PC-9 (cell line): ENCODE measurements at regions not wholly inside any gene's neighbourhood (a gene's known extent, or its start where the extent isn't known, plus 50 kb on each side); places are given as distances from the start of the nearest gene placed in this dataset.

ENCODE experiments used
- BruUV-seq: library from RNA; stranded (reverse); fragments of 400-500 nt; replicated peaks from 2 replicates; lab custom pipeline; 2021; lab: Mats Ljungman, UMichigan
- CTCF ChIA-PET: fragments of 300-600 bp; sonication (Branson Sonifier 250); formaldehyde crosslinking; loops from one replicate; lab custom pipeline; 2022; ENCODE audit warnings: antibody characterized with exemption; lab: Charles Lee
- POLR2A ChIA-PET: fragments of 300-600 bp; sonication (Branson Sonifier 250); formaldehyde crosslinking; loops from one replicate; lab custom pipeline; 2022; ENCODE audit warnings: antibody characterized with exemption; ENCODE audit not compliant: unreplicated experiment; lab: Charles Lee
- DNase-seq, 2 experiments: peaks; one replicate each; pipeline versions ENCODE4 v3.0.0 to v3.0.0-alpha.2; 2015 to 2022; ENCODE audit warnings: mixed read lengths in 1 of 2
- H2AFZ ChIP-seq: fragments of 200-600 bp; sonication (generic); 2 replicates; pipeline ENCODE4 v1.8.1; 2017; ENCODE audit warnings: antibody characterized with exemption
- H3F3A ChIP-seq: fragments of 200-600 bp; sonication (generic); 2 replicates; pipeline ENCODE4 v1.8.1; 2017; ENCODE audit warnings: antibody characterized with exemption, mild to moderate bottlenecking, low read depth; ENCODE audit not compliant: insufficient read depth
- H3K27ac ChIP-seq: fragments of 200-600 bp; sonication (generic); 2 replicates; pipeline ENCODE4 v1.6.1; 2016; ENCODE audit warnings: mixed run types
- H3K27me3 ChIP-seq: fragments of 200-600 bp; sonication (generic); 2 replicates; pipeline ENCODE4 v1.6.1; 2016; ENCODE audit warnings: low read depth, mixed run types; ENCODE audit not compliant: insufficient read depth
- H3K36me3 ChIP-seq: fragments of 200-600 bp; sonication (generic); 2 replicates; pipeline ENCODE4 v1.6.1; 2016; ENCODE audit warnings: low read depth, mixed run types
- H3K4me1 ChIP-seq: fragments of 200-600 bp; sonication (generic); replicated peaks from 2 replicates; pipeline ENCODE4 v1.6.1; 2016; ENCODE audit warnings: mixed run types; ENCODE audit not compliant: insufficient read depth
- H3K4me2 ChIP-seq: fragments of 200-600 bp; sonication (generic); 2 replicates; pipeline ENCODE4 v1.6.1; 2017; ENCODE audit warnings: mixed run types
- H3K4me3 ChIP-seq: fragments of 200-600 bp; sonication (generic); 2 replicates; pipeline ENCODE4 v1.6.1; 2016; ENCODE audit warnings: mixed run types
- H3K79me2 ChIP-seq: fragments of 200-600 bp; sonication (generic); 2 replicates; pipeline ENCODE4 v1.6.1; 2017; ENCODE audit warnings: low read depth, mixed run types
- H3K9me2 ChIP-seq: fragments of 200-600 bp; sonication (generic); 2 replicates; pipeline ENCODE4 v1.8.1; 2017; ENCODE audit warnings: mild to moderate bottlenecking; ENCODE audit not compliant: insufficient read depth
- H3K9me3 ChIP-seq: fragments of 200-600 bp; sonication (generic); 2 replicates; pipeline ENCODE4 v1.8.1; 2016; ENCODE audit warnings: low read depth; ENCODE audit not compliant: insufficient read depth
- H4K20me1 ChIP-seq: fragments of 200-600 bp; sonication (generic); 2 replicates; pipeline ENCODE4 v1.8.1; 2017; ENCODE audit not compliant: insufficient read depth
- EZH2 ChIP-seq: fragments of 200-600 bp; sonication (generic); IDR thresholded peaks from 2 replicates; pipeline ENCODE4 v1.8.0; 2017; ENCODE audit warnings: antibody characterized with exemption, low read depth
- intact Hi-C: fragments of 100-400 bp; cut with micrococcal nuclease; formaldehyde crosslinking; loops from one replicate; pipeline ENCODE4 v1.10.0; 2022; ENCODE audit not compliant: unreplicated experiment
- TF ChIP-seq, protein P1 (sequence below): fragments of 200-600 bp; sonication (generic); conservative IDR thresholded peaks from 2 replicates; pipeline ENCODE4 v1.6.1; 2017; ENCODE audit warnings: mixed run types, antibody characterized with exemption, mild to moderate bottlenecking, moderate library complexity

DNA sequence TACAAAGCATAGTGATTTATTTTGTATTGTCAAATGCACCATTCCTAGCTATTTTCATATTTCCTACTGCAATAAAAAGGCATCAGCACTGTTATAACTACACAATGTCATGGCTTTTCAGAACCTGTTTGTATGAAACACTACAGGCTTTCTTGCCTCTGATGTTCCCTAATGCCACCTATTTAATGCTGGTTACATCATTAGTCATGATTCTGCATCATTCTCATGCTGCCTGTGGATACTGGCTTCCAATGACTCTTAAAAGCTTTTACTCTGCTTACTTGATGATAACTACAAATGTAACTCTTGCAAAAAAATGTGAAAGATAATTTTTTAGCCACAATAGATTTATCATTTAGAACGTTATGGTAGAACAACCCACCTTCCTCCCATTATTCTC, 529.4 kb downstream of the HTR7 start:
- POLR2A ChIA-PET, result no interaction called here
- CTCF ChIA-PET, result no interaction called here
- BruUV-seq, result no TSS peak

GRCh38 chr10:90328896-90329295, 528.9 kb downstream of the HTR7 start:
- intact Hi-C loops, result no loop called here
- Histone ChIP-seq H3K4me2 (no peak overlapping the region), H3K4me3 (no peak overlapping the region), H2AFZ (no peak overlapping the region), H3K9me2 (no peaks in the 10 kb centered on the region), H3K36me3 (no peaks in the 10 kb centered on the region), H3K4me1 (no peaks in the 10 kb centered on the region), H3K27me3 (no peaks in the 10 kb centered on the region), H3K27ac (no peak overlapping the region), H3K79me2 (no peaks in the 10 kb centered on the region), H3K9me3 (no peaks in the 10 kb centered on the region), H3F3A (no peaks in the 10 kb centered on the region), H4K20me1 (no peaks in the 10 kb centered on the region)
- CTCF ChIA-PET, result no interaction called here
- DNase-seq, result no peak
- no peak for TF ChIP-seq EZH2
- TF ChIP-seq, protein P1, sequence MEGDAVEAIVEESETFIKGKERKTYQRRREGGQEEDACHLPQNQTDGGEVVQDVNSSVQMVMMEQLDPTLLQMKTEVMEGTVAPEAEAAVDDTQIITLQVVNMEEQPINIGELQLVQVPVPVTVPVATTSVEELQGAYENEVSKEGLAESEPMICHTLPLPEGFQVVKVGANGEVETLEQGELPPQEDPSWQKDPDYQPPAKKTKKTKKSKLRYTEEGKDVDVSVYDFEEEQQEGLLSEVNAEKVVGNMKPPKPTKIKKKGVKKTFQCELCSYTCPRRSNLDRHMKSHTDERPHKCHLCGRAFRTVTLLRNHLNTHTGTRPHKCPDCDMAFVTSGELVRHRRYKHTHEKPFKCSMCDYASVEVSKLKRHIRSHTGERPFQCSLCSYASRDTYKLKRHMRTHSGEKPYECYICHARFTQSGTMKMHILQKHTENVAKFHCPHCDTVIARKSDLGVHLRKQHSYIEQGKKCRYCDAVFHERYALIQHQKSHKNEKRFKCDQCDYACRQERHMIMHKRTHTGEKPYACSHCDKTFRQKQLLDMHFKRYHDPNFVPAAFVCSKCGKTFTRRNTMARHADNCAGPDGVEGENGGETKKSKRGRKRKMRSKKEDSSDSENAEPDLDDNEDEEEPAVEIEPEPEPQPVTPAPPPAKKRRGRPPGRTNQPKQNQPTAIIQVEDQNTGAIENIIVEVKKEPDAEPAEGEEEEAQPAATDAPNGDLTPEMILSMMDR, result no peak
- POLR2A ChIA-PET, result no interaction called here
- BruUV-seq, result no TSS peak

More for the DNA sequence above, 529.4 kb downstream of the HTR7 start:
- intact Hi-C loops, result no loop called here
- no peak overlapping the region for H3K4me2 ChIP-seq
- no peak overlapping the region for H3K27ac ChIP-seq
- no peak overlapping the region for H2AFZ ChIP-seq
- H3K27me3 ChIP-seq, result no peaks in the 10 kb centered on the region
- no peak for DNase-seq
- no peaks in the 10 kb centered on the region for H3K36me3 ChIP-seq
- TF ChIP-seq, protein P1, result no peak
- no peak for TF ChIP-seq EZH2
- H4K20me1 ChIP-seq, result no peaks in the 10 kb centered on the region
- no peak overlapping the region for H3K4me3 ChIP-seq
- no peaks in the 10 kb centered on the region for H3K4me1 ChIP-seq
- H3K79me2 ChIP-seq, result no peaks in the 10 kb centered on the region
- no peaks in the 10 kb centered on the region for H3K9me2 ChIP-seq
- no peaks in the 10 kb centered on the region for H3K9me3 ChIP-seq
- H3F3A ChIP-seq, result no peaks in the 10 kb centered on the region

GRCh38 chr10:90337316-90337715, 520.5 kb downstream of the HTR7 start:
- intact Hi-C loops, result no loop called here
- no peaks in the 10 kb centered on the region for H3K36me3 ChIP-seq
- H3K27me3 ChIP-seq, result no peaks in the 10 kb centered on the region
- H2AFZ ChIP-seq, result no peak overlapping the region
- no peaks in the 10 kb centered on the region for H3F3A ChIP-seq
- ChIA-PET CTCF (no interaction called here), POLR2A (no interaction called here)
- no peaks in the 10 kb centered on the region for H3K4me1 ChIP-seq
- no peaks in the 10 kb centered on the region for H3K79me2 ChIP-seq
- no peaks in the 10 kb centered on the region for H4K20me1 ChIP-seq
- H3K9me2 ChIP-seq, result no peaks in the 10 kb centered on the region
- no peak overlapping the region for H3K4me3 ChIP-seq
- H3K4me2 ChIP-seq, result no peak overlapping the region
- H3K9me3 ChIP-seq, result no peaks in the 10 kb centered on the region
- no peak overlapping the region for H3K27ac ChIP-seq
- no peak for DNase-seq
- TF ChIP-seq, protein P1, result no peak
- TF ChIP-seq EZH2, result no peak
- no TSS peak for BruUV-seq
